ENCODE measurements at regions not wholly inside any gene's neighbourhood (a gene's known extent, or its start where the extent isn't known, plus 50 kb on each side); places are given as distances from the start of the nearest gene placed in this dataset.

- no peak for TF ChIP-seq CTCF (IDR thresholded peaks at IDR 0.05; ENCODE audit: insufficient read depth, low read length)
- no peak for TF ChIP-seq REST (IDR thresholded peaks at IDR 0.05; ENCODE audit: insufficient replicate concordance, low read depth)
- no peak for TF ChIP-seq GABPA (IDR thresholded peaks at IDR 0.05; ENCODE audit: low read depth)
- TF ChIP-seq POLR2AphosphoS5 (IDR thresholded peaks at IDR 0.05; ENCODE audit: low read depth): no peak
Measured at GRCh38 chr5:6250121-6250520, 128.2 kb downstream of the MED10 start.

All from HL-60 (cell line).